Liver (tissue), 8 donors: ENCODE measurements at regions not wholly inside any gene's neighbourhood (a gene's known extent, or its start where the extent isn't known, plus 50 kb on each side); places are given as distances from the start of the nearest gene placed in this dataset.

Experiments
- DNase-seq: peaks from one replicate; pipeline ENCODE4 v3.0.0-alpha.2; 2017; ENCODE audit warnings: low spot score
- H3K27ac ChIP-seq, 2 donors: one replicate each; pipeline ENCODE4 v1.7.0; 2013; ENCODE audit warnings: inconsistent platforms in 2 of 2, low read length in 2 of 2, control low read depth in 1 of 2, low read depth in 1 of 2, mild to moderate bottlenecking in 1 of 2
- H3K27me3 ChIP-seq, 4 donors: one replicate each; pipeline versions ENCODE4 v1.6.1 to v1.7.0; 2013; ENCODE audit warnings: low read length in 3 of 4, inconsistent platforms in 1 of 4, mild to moderate bottlenecking in 1 of 4, moderate library complexity in 1 of 4; ENCODE audit not compliant: control insufficient read depth in 4 of 4, insufficient read depth in 4 of 4
- H3K36me3 ChIP-seq, 4 donors: one replicate each; pipeline versions ENCODE4 v1.6.1 to v1.7.0; 2013; ENCODE audit warnings: low read length in 3 of 4, mild to moderate bottlenecking in 3 of 4, low read depth in 1 of 4, moderate library complexity in 1 of 4; ENCODE audit not compliant: control insufficient read depth in 4 of 4, insufficient read depth in 3 of 4
- H3K4me1 ChIP-seq, 4 donors: one replicate each; pipeline versions ENCODE4 v1.6.1 to v1.7.0; 2013; ENCODE audit warnings: low read length in 3 of 4, mild to moderate bottlenecking in 3 of 4, moderate library complexity in 1 of 4; ENCODE audit not compliant: control insufficient read depth in 4 of 4, insufficient read depth in 4 of 4
- H3K4me3 ChIP-seq, 3 donors: one replicate each; pipeline versions ENCODE4 v1.6.1 to v1.7.0; 2013; ENCODE audit warnings: low read length in 3 of 3, control low read depth in 1 of 3, low read depth in 1 of 3, mild to moderate bottlenecking in 1 of 3
- H3K9ac ChIP-seq, 2 donors: one replicate each; pipeline ENCODE4 v1.7.0; 2013; ENCODE audit warnings: low read length in 2 of 2, mild to moderate bottlenecking in 2 of 2, moderate library complexity in 2 of 2, control low read depth in 1 of 2, low read depth in 1 of 2
- H3K9me3 ChIP-seq, 4 donors: one replicate each; pipeline versions ENCODE4 v1.6.1 to v1.7.0; 2013; ENCODE audit warnings: low read length in 3 of 4; ENCODE audit not compliant: control insufficient read depth in 4 of 4
- ATF3 ChIP-seq: IDR thresholded peaks from 2 replicates; pipeline ENCODE4 v1.6.1; 2016; ENCODE audit warnings: antibody characterized with exemption
- CTCF ChIP-seq: fragments of 150-350 bp; IDR thresholded peaks from 2 replicates; pipeline ENCODE4 v1.5.1; 2017; ENCODE audit warnings: improper control_type of control experiment, low read depth, low read length; ENCODE audit not compliant: missing input control
- EGR1 ChIP-seq, 2 donors: IDR thresholded peaks; 2 replicates each; pipeline ENCODE4 v1.6.1; 2016 to 2018; ENCODE audit warnings: antibody characterized with exemption in 2 of 2, low read depth in 2 of 2
- FOXA1 ChIP-seq: IDR thresholded peaks from 2 replicates; pipeline ENCODE4 v1.6.1; 2016; ENCODE audit warnings: antibody characterized with exemption
- FOXA2 ChIP-seq: IDR thresholded peaks from 2 replicates; pipeline ENCODE4 v1.6.1; 2016; ENCODE audit warnings: antibody characterized with exemption
- GABPA ChIP-seq, 2 donors: IDR thresholded peaks in 1 of 2; conservative IDR thresholded peaks in 1 of 2; 2 replicates each; pipeline ENCODE4 v1.6.1; 2016; ENCODE audit warnings: antibody characterized with exemption in 2 of 2, mild to moderate bottlenecking in 1 of 2, moderate library complexity in 1 of 2
- HNF4A ChIP-seq, 2 donors: conservative IDR thresholded peaks; 2 replicates each; pipeline ENCODE4 v1.6.1; 2016; ENCODE audit warnings: antibody characterized with exemption in 2 of 2, mild to moderate bottlenecking in 2 of 2
- JUND ChIP-seq, 2 donors: IDR thresholded peaks; 2 replicates each; pipeline ENCODE4 v1.6.1; 2016; ENCODE audit warnings: antibody characterized with exemption in 2 of 2
- MAX ChIP-seq: IDR thresholded peaks from 2 replicates; pipeline ENCODE4 v1.6.1; 2016; ENCODE audit warnings: antibody characterized with exemption
- NR2F2 ChIP-seq: IDR thresholded peaks from 2 replicates; pipeline ENCODE4 v1.6.1; 2016; ENCODE audit warnings: antibody characterized with exemption
- RAD21 ChIP-seq, 2 donors: IDR thresholded peaks; 2 replicates each; pipeline ENCODE4 v1.6.1; 2016; ENCODE audit warnings: antibody characterized with exemption in 2 of 2, mild to moderate bottlenecking in 2 of 2
- RXRA ChIP-seq, 2 donors: IDR thresholded peaks; 2 replicates each; pipeline ENCODE4 v1.6.1; 2017 to 2018; ENCODE audit warnings: antibody characterized with exemption in 2 of 2, mild to moderate bottlenecking in 1 of 2
- SP1 ChIP-seq: IDR thresholded peaks from 2 replicates; pipeline ENCODE4 v1.6.1; 2018; ENCODE audit warnings: antibody characterized with exemption, mild to moderate bottlenecking
- YY1 ChIP-seq: IDR thresholded peaks from 2 replicates; pipeline ENCODE4 v1.6.1; 2016; ENCODE audit warnings: antibody characterized with exemption, mild to moderate bottlenecking
- ZBTB33 ChIP-seq: IDR thresholded peaks from 2 replicates; pipeline ENCODE4 v1.6.1; 2016; ENCODE audit warnings: antibody characterized with exemption
- WGBS: extraction: QIAGEN DNeasy Blood & Tissue Kit; methylation state at CpG from one replicate; pipeline ENCODE4 v1.1.7; 2013; 5-methylcytosine and 5-hydroxymethylcytosine counted together
- donor health status: healthy.
- donor health status: healthy.
- donor health status: healthy.
- donor health status: healthy.
- donor health status: healthy.

- no peaks in the 10 kb centered on the region for H3K4me1 ChIP-seq
- 71% methylated on average over 10 of the region's 10 CpGs for WGBS
- H3K27me3 ChIP-seq: no peaks in the 10 kb centered on the region
- no peak overlapping the region for H3K27ac ChIP-seq
- no peak for DNase-seq
- no peak overlapping the region for H3K9ac ChIP-seq
- no peaks in the 10 kb centered on the region for H3K9me3 ChIP-seq
- no peak overlapping the region for H3K4me3 ChIP-seq
- H3K36me3 ChIP-seq: no peaks in the 10 kb centered on the region
- TF ChIP-seq SP1 (no peak), YY1 (no peak), FOXA2 (no peak), ZBTB33 (no peak), CTCF (no peak), RAD21 (IDR thresholded peaks at IDR 0.05) (no peak), RXRA (IDR thresholded peaks at IDR 0.05) (no peak)
These were observed 271.9 kb upstream of the FMN2 start for GRCh38 chr1:239819756-239820250.

GRCh38 chr1:239823852-239824251 is 267.8 kb upstream of the FMN2 start:
- Histone ChIP-seq H3K27ac (no peak overlapping the region), H3K4me3 (no peak overlapping the region), H3K4me1 (no peaks in the 10 kb centered on the region), H3K9ac (no peak overlapping the region), H3K27me3 (no peaks in the 10 kb centered on the region), H3K9me3 (no peaks in the 10 kb centered on the region), H3K36me3 (no peaks in the 10 kb centered on the region)
- WGBS: 83% methylated on average over 13 of the region's 13 CpGs
- DNase-seq: no peak
- no peak for TF ChIP-seq ZBTB33
- no peak for TF ChIP-seq RXRA (IDR thresholded peaks at IDR 0.05)
- TF ChIP-seq EGR1 (IDR thresholded peaks at IDR 0.05; ENCODE audit: low read depth in 2 of 2): no peak
- TF ChIP-seq MAX: no peak
- no peak for TF ChIP-seq NR2F2
- no peak for TF ChIP-seq FOXA2
- TF ChIP-seq GABPA (IDR thresholded peaks at IDR 0.05 in 1 of 2, conservative IDR thresholded peaks at IDR 0.05 in 1 of 2): no peak
- no peak for TF ChIP-seq ATF3
- TF ChIP-seq FOXA1: no peak
- TF ChIP-seq RAD21 (IDR thresholded peaks at IDR 0.05): no peak
- no peak for TF ChIP-seq HNF4A (conservative IDR thresholded peaks at IDR 0.05)
- no peak for TF ChIP-seq SP1
- TF ChIP-seq JUND (IDR thresholded peaks at IDR 0.05): no peak
